PC-9 (cell line): ENCODE measurements at regions not wholly inside any gene's neighbourhood (a gene's known extent, or its start where the extent isn't known, plus 50 kb on each side); places are given as distances from the start of the nearest gene placed in this dataset.

Experiments used
- BruUV-seq: library from RNA; stranded (reverse); fragments of 400-500 nt; replicated peaks from 2 replicates; lab custom pipeline; 2021; lab: Mats Ljungman, UMichigan
- CTCF ChIA-PET: fragments of 300-600 bp; sonication (Branson Sonifier 250); formaldehyde crosslinking; loops from one replicate; lab custom pipeline; 2022; ENCODE audit warnings: antibody characterized with exemption; lab: Charles Lee
- POLR2A ChIA-PET: fragments of 300-600 bp; sonication (Branson Sonifier 250); formaldehyde crosslinking; loops from one replicate; lab custom pipeline; 2022; ENCODE audit warnings: antibody characterized with exemption; ENCODE audit not compliant: unreplicated experiment; lab: Charles Lee
- DNase-seq, 2 experiments: peaks; one replicate each; pipeline versions ENCODE4 v3.0.0 to v3.0.0-alpha.2; 2015 to 2022; ENCODE audit warnings: mixed read lengths in 1 of 2
- H2AFZ ChIP-seq: fragments of 200-600 bp; sonication (generic); 2 replicates; pipeline ENCODE4 v1.8.1; 2017; ENCODE audit warnings: antibody characterized with exemption
- H3F3A ChIP-seq: fragments of 200-600 bp; sonication (generic); 2 replicates; pipeline ENCODE4 v1.8.1; 2017; ENCODE audit warnings: antibody characterized with exemption, mild to moderate bottlenecking, low read depth; ENCODE audit not compliant: insufficient read depth
- H3K27ac ChIP-seq: fragments of 200-600 bp; sonication (generic); 2 replicates; pipeline ENCODE4 v1.6.1; 2016; ENCODE audit warnings: mixed run types
- H3K27me3 ChIP-seq: fragments of 200-600 bp; sonication (generic); 2 replicates; pipeline ENCODE4 v1.6.1; 2016; ENCODE audit warnings: low read depth, mixed run types; ENCODE audit not compliant: insufficient read depth
- H3K36me3 ChIP-seq: fragments of 200-600 bp; sonication (generic); 2 replicates; pipeline ENCODE4 v1.6.1; 2016; ENCODE audit warnings: low read depth, mixed run types
- H3K4me1 ChIP-seq: fragments of 200-600 bp; sonication (generic); replicated peaks from 2 replicates; pipeline ENCODE4 v1.6.1; 2016; ENCODE audit warnings: mixed run types; ENCODE audit not compliant: insufficient read depth
- H3K4me2 ChIP-seq: fragments of 200-600 bp; sonication (generic); 2 replicates; pipeline ENCODE4 v1.6.1; 2017; ENCODE audit warnings: mixed run types
- H3K4me3 ChIP-seq: fragments of 200-600 bp; sonication (generic); 2 replicates; pipeline ENCODE4 v1.6.1; 2016; ENCODE audit warnings: mixed run types
- H3K79me2 ChIP-seq: fragments of 200-600 bp; sonication (generic); 2 replicates; pipeline ENCODE4 v1.6.1; 2017; ENCODE audit warnings: low read depth, mixed run types
- H3K9me2 ChIP-seq: fragments of 200-600 bp; sonication (generic); 2 replicates; pipeline ENCODE4 v1.8.1; 2017; ENCODE audit warnings: mild to moderate bottlenecking; ENCODE audit not compliant: insufficient read depth
- H3K9me3 ChIP-seq: fragments of 200-600 bp; sonication (generic); 2 replicates; pipeline ENCODE4 v1.8.1; 2016; ENCODE audit warnings: low read depth; ENCODE audit not compliant: insufficient read depth
- H4K20me1 ChIP-seq: fragments of 200-600 bp; sonication (generic); 2 replicates; pipeline ENCODE4 v1.8.1; 2017; ENCODE audit not compliant: insufficient read depth
- CTCF ChIP-seq: fragments of 200-600 bp; sonication (generic); conservative IDR thresholded peaks from 2 replicates; pipeline ENCODE4 v1.6.1; 2017; ENCODE audit warnings: mixed run types, antibody characterized with exemption, mild to moderate bottlenecking, moderate library complexity
- EZH2 ChIP-seq: fragments of 200-600 bp; sonication (generic); IDR thresholded peaks from 2 replicates; pipeline ENCODE4 v1.8.0; 2017; ENCODE audit warnings: antibody characterized with exemption, low read depth
- intact Hi-C: fragments of 100-400 bp; cut with micrococcal nuclease; formaldehyde crosslinking; loops from one replicate; pipeline ENCODE4 v1.10.0; 2022; ENCODE audit not compliant: unreplicated experiment

DNA sequence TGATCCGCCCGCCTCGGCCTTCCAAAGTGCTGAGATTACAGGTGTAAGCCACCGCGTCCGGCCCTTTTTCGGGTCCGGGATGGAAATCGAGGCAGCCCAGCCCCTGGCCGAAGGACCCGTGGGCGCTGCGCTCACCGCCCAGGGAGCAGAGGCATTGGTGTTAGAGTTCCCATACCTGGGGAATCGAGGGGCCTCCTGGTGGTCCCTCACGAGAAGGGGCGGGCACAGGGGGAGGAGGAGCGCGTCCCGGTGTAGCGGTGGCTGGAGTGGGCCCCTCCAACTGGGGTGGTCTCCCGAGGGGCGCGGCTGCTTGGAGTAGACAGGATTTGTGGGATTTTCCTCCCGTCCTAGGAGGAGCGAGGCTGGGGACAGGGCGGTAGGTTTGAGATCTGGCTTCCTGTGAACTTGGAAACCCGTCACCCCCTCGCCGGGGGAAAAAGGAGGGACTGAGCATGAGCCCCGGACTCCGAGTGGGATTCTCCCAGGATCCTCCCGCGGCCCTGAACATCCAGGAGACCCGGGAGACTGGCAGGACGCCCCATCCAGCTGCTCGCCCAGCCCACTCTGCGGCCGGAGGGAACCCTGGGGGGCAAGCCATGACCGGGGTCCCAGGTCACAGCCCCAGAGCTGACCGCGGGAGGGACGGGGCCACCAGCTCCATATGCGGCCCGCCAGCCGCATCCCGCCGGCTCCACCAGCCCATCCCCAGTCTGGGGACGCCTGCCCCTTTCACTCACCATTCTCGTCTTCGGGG, 70.9 kb downstream of the ASCL4 start:
- Histone ChIP-seq H2AFZ (no peak overlapping the region), H3F3A (no peaks in the 10 kb centered on the region), H3K4me2 (no peak overlapping the region), H3K79me2 (no peaks in the 10 kb centered on the region), H3K36me3 (no peaks in the 10 kb centered on the region), H3K4me3 (no peak overlapping the region), H3K9me3 (no peaks in the 10 kb centered on the region), H4K20me1 (no peaks in the 10 kb centered on the region), H3K9me2 (no peaks in the 10 kb centered on the region), H3K27ac (no peak overlapping the region), H3K27me3 (peaks cover 55% of the 10 kb centered on the region), H3K4me1 (no peaks in the 10 kb centered on the region)
- intact Hi-C loops = no loop called here
- CTCF ChIA-PET = no interaction called here
- TF ChIP-seq CTCF (no peak), EZH2 (no peak)
- BruUV-seq = no TSS peak
- no peak for DNase-seq
- POLR2A ChIA-PET = no interaction called here

DNA sequence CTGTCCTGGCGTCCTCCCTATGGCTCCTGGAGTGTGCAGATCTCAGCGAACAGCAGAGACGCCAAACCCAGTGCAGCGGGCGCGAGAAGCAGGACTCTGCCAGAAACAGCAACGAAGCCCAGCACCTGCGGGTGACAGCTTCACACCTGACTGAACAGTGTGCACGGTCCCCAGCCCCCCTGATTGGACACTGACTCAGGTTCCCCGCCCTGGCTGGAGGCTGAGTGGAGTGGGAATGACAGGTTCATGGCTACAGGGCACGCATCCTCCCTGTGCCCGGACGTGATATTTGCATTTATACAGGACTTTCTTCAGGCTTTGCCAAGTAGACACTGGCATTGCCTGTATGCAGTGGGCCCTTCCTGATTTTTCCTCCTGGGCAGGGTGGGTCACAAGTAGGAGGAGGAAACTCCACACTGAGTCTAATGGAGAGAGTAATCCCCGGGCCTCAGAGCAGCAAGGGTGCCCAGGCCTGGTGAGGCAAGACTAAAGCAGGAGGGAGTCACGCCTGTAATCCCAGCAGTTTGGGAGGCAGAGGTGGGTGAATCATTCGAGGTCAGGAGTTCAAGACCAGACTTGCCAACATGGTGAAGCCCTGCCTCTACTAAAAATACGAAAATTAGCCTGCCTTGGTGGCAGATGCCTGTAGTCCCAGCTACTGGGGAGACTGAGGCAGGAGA, 71.6 kb downstream of the ASCL4 start:
- H3K4me1 ChIP-seq = no peaks in the 10 kb centered on the region
- peaks cover 58% of the 10 kb centered on the region for H3K27me3 ChIP-seq
- H3K27ac ChIP-seq = no peak overlapping the region
- BruUV-seq = no TSS peak
- no peaks in the 10 kb centered on the region for H4K20me1 ChIP-seq
- DNase-seq = no peak
- ChIA-PET POLR2A (no interaction called here), CTCF (no interaction called here)
- H3K36me3 ChIP-seq = no peaks in the 10 kb centered on the region
- H3F3A ChIP-seq = no peaks in the 10 kb centered on the region
- no peaks in the 10 kb centered on the region for H3K79me2 ChIP-seq
- no peak overlapping the region for H3K4me2 ChIP-seq
- no peaks in the 10 kb centered on the region for H3K9me2 ChIP-seq
- H2AFZ ChIP-seq = no peak overlapping the region
- TF ChIP-seq CTCF (no peak), EZH2 (no peak)
- H3K4me3 ChIP-seq = no peak overlapping the region
- H3K9me3 ChIP-seq = no peaks in the 10 kb centered on the region
- intact Hi-C loops = no loop called here

DNA sequence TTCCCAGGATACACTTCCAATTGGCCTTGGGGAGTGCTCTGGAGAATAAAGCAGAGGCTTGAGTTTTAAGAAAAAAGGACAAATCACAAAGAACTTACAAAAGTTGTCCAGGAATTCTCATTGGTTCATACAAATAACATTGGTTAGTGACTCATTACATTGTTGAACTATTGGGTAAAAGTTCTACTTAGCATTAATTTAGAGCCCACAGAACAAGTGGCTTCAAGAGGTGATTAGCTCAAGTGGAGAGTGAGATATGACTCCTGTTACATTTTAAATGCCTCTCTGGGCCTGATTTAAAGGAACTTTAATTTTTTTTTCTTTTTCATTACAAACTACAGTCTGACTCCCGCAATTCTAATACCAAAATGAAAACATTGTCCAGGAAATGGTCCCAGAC, 72.9 kb downstream of the ASCL4 start:
- H3K27me3 ChIP-seq = peaks cover 68% of the 10 kb centered on the region
- no peak for DNase-seq
- no peaks in the 10 kb centered on the region for H3K9me2 ChIP-seq
- H3K79me2 ChIP-seq = no peaks in the 10 kb centered on the region
- no peak for TF ChIP-seq CTCF
- TF ChIP-seq EZH2 = no peak
- H3K9me3 ChIP-seq = no peaks in the 10 kb centered on the region
- no peak overlapping the region for H2AFZ ChIP-seq
- BruUV-seq = no TSS peak
- H3K4me1 ChIP-seq = no peaks in the 10 kb centered on the region
- H3K27ac ChIP-seq = no peak overlapping the region
- no peaks in the 10 kb centered on the region for H3K36me3 ChIP-seq
- H3K4me2 ChIP-seq = no peak overlapping the region
- POLR2A ChIA-PET = no interaction called here
- CTCF ChIA-PET = no interaction called here
- no peak overlapping the region for H3K4me3 ChIP-seq
- intact Hi-C loops = no loop called here
- H3F3A ChIP-seq = no peaks in the 10 kb centered on the region
- no peaks in the 10 kb centered on the region for H4K20me1 ChIP-seq
